Liver (tissue), 8 donors: ENCODE measurements at regions not wholly inside any gene's neighbourhood (a gene's known extent, or its start where the extent isn't known, plus 50 kb on each side); places are given as distances from the start of the nearest gene placed in this dataset.

Experiments
- DNase-seq: peaks from one replicate; pipeline ENCODE4 v3.0.0-alpha.2; 2017; ENCODE audit warnings: low spot score
- H3K27ac ChIP-seq, 2 donors: one replicate each; pipeline ENCODE4 v1.7.0; 2013; ENCODE audit warnings: inconsistent platforms in 2 of 2, low read length in 2 of 2, control low read depth in 1 of 2, low read depth in 1 of 2, mild to moderate bottlenecking in 1 of 2
- H3K27me3 ChIP-seq, 4 donors: one replicate each; pipeline versions ENCODE4 v1.6.1 to v1.7.0; 2013; ENCODE audit warnings: low read length in 3 of 4, inconsistent platforms in 1 of 4, mild to moderate bottlenecking in 1 of 4, moderate library complexity in 1 of 4; ENCODE audit not compliant: control insufficient read depth in 4 of 4, insufficient read depth in 4 of 4
- H3K36me3 ChIP-seq, 4 donors: one replicate each; pipeline versions ENCODE4 v1.6.1 to v1.7.0; 2013; ENCODE audit warnings: low read length in 3 of 4, mild to moderate bottlenecking in 3 of 4, low read depth in 1 of 4, moderate library complexity in 1 of 4; ENCODE audit not compliant: control insufficient read depth in 4 of 4, insufficient read depth in 3 of 4
- H3K4me1 ChIP-seq, 4 donors: one replicate each; pipeline versions ENCODE4 v1.6.1 to v1.7.0; 2013; ENCODE audit warnings: low read length in 3 of 4, mild to moderate bottlenecking in 3 of 4, moderate library complexity in 1 of 4; ENCODE audit not compliant: control insufficient read depth in 4 of 4, insufficient read depth in 4 of 4
- H3K4me3 ChIP-seq, 3 donors: one replicate each; pipeline versions ENCODE4 v1.6.1 to v1.7.0; 2013; ENCODE audit warnings: low read length in 3 of 3, control low read depth in 1 of 3, low read depth in 1 of 3, mild to moderate bottlenecking in 1 of 3
- H3K9ac ChIP-seq, 2 donors: one replicate each; pipeline ENCODE4 v1.7.0; 2013; ENCODE audit warnings: low read length in 2 of 2, mild to moderate bottlenecking in 2 of 2, moderate library complexity in 2 of 2, control low read depth in 1 of 2, low read depth in 1 of 2
- H3K9me3 ChIP-seq, 4 donors: one replicate each; pipeline versions ENCODE4 v1.6.1 to v1.7.0; 2013; ENCODE audit warnings: low read length in 3 of 4; ENCODE audit not compliant: control insufficient read depth in 4 of 4
- ATF3 ChIP-seq: IDR thresholded peaks from 2 replicates; pipeline ENCODE4 v1.6.1; 2016; ENCODE audit warnings: antibody characterized with exemption
- CTCF ChIP-seq: fragments of 150-350 bp; IDR thresholded peaks from 2 replicates; pipeline ENCODE4 v1.5.1; 2017; ENCODE audit warnings: improper control_type of control experiment, low read depth, low read length; ENCODE audit not compliant: missing input control
- FOXA1 ChIP-seq: IDR thresholded peaks from 2 replicates; pipeline ENCODE4 v1.6.1; 2016; ENCODE audit warnings: antibody characterized with exemption
- GABPA ChIP-seq, 2 donors: IDR thresholded peaks in 1 of 2; conservative IDR thresholded peaks in 1 of 2; 2 replicates each; pipeline ENCODE4 v1.6.1; 2016; ENCODE audit warnings: antibody characterized with exemption in 2 of 2, mild to moderate bottlenecking in 1 of 2, moderate library complexity in 1 of 2
- HNF4A ChIP-seq, 2 donors: conservative IDR thresholded peaks; 2 replicates each; pipeline ENCODE4 v1.6.1; 2016; ENCODE audit warnings: antibody characterized with exemption in 2 of 2, mild to moderate bottlenecking in 2 of 2
- HNF4G ChIP-seq: IDR thresholded peaks from 2 replicates; pipeline ENCODE4 v1.6.1; 2016; ENCODE audit warnings: antibody characterized with exemption
- JUND ChIP-seq, 2 donors: IDR thresholded peaks; 2 replicates each; pipeline ENCODE4 v1.6.1; 2016; ENCODE audit warnings: antibody characterized with exemption in 2 of 2
- MAX ChIP-seq: IDR thresholded peaks from 2 replicates; pipeline ENCODE4 v1.6.1; 2016; ENCODE audit warnings: antibody characterized with exemption
- REST ChIP-seq: IDR thresholded peaks from 2 replicates; pipeline ENCODE4 v1.6.1; 2016; ENCODE audit warnings: antibody characterized with exemption, mild to moderate bottlenecking
- RXRA ChIP-seq, 2 donors: IDR thresholded peaks; 2 replicates each; pipeline ENCODE4 v1.6.1; 2017 to 2018; ENCODE audit warnings: antibody characterized with exemption in 2 of 2, mild to moderate bottlenecking in 1 of 2
- SP1 ChIP-seq: IDR thresholded peaks from 2 replicates; pipeline ENCODE4 v1.6.1; 2018; ENCODE audit warnings: antibody characterized with exemption, mild to moderate bottlenecking
- TAF1 ChIP-seq: conservative IDR thresholded peaks from 2 replicates; pipeline ENCODE4 v1.6.1; 2016; ENCODE audit warnings: antibody characterized with exemption, mild to moderate bottlenecking
- YY1 ChIP-seq: IDR thresholded peaks from 2 replicates; pipeline ENCODE4 v1.6.1; 2016; ENCODE audit warnings: antibody characterized with exemption, mild to moderate bottlenecking
- WGBS: extraction: QIAGEN DNeasy Blood & Tissue Kit; methylation state at CpG from one replicate; pipeline ENCODE4 v1.1.7; 2013; 5-methylcytosine and 5-hydroxymethylcytosine counted together
- donor health status: healthy.
- donor health status: healthy.
- donor health status: healthy.
- donor health status: healthy.
- donor health status: healthy.

GRCh38 chr14:58947156-58947555 is 241.3 kb upstream of the DAAM1 start:
- Histone ChIP-seq H3K4me3 (no peak overlapping the region), H3K27me3 (no peaks in the 10 kb centered on the region), H3K4me1 (no peaks in the 10 kb centered on the region), H3K36me3 (no peaks in the 10 kb centered on the region), H3K9me3 (peaks cover 0 to 5% (median 0%) of the 10 kb centered on the region in 4 donors), H3K9ac (no peak overlapping the region), H3K27ac (no peak overlapping the region)
- 76% methylated on average over 4 of the region's 4 CpGs for WGBS
- DNase-seq: no peak
- TF ChIP-seq CTCF: no peak
- no peak for TF ChIP-seq HNF4G
- no peak for TF ChIP-seq MAX
- no peak for TF ChIP-seq RXRA (IDR thresholded peaks at IDR 0.05)
- no peak for TF ChIP-seq YY1
- no peak for TF ChIP-seq GABPA (IDR thresholded peaks at IDR 0.05 in 1 of 2, conservative IDR thresholded peaks at IDR 0.05 in 1 of 2)
- TF ChIP-seq REST: no peak
- TF ChIP-seq SP1: no peak

- no peak overlapping the region for H3K27ac ChIP-seq
- no peak overlapping the region for H3K4me3 ChIP-seq
- whole genome bisulfite sequencing: 71% methylated on average over 4 of the region's 4 CpGs
- TF ChIP-seq FOXA1 (no peak), ATF3 (no peak), REST (no peak), TAF1 (no peak), MAX (no peak), JUND (IDR thresholded peaks at IDR 0.05) (no peak), GABPA (IDR thresholded peaks at IDR 0.05 in 1 of 2, conservative IDR thresholded peaks at IDR 0.05 in 1 of 2) (no peak), HNF4A (conservative IDR thresholded peaks at IDR 0.05) (no peak), RXRA (IDR thresholded peaks at IDR 0.05) (no peak)
- no peaks in the 10 kb centered on the region for H3K4me1 ChIP-seq
- H3K9ac ChIP-seq: no peak overlapping the region
- no peaks in the 10 kb centered on the region for H3K27me3 ChIP-seq
- no peak for DNase-seq
- H3K36me3 ChIP-seq: no peaks in the 10 kb centered on the region
- peaks cover 0 to 5% (median 0%) of the 10 kb centered on the region in 4 donors for H3K9me3 ChIP-seq
These were observed 240.5 kb upstream of the DAAM1 start for GRCh38 chr14:58947814-58948445.
